DOHH2 (cell line): ENCODE measurements at regions not wholly inside any gene's neighbourhood (a gene's known extent, or its start where the extent isn't known, plus 50 kb on each side); places are given as distances from the start of the nearest gene placed in this dataset.

Source experiments
- CTCF ChIP-seq: fragments of 200-600 bp; sonication (generic); IDR thresholded peaks from one replicate; pipeline ENCODE4 v1.5.1; 2014; ENCODE audit warnings: antibody characterized with exemption, mild to moderate bottlenecking, low read depth, low read length; ENCODE audit not compliant: poor library complexity, severe bottlenecking
- EZH2phosphoT487 ChIP-seq: fragments of 200-600 bp; sonication (generic); IDR thresholded peaks from 2 replicates; pipeline ENCODE4 v1.6.1; 2017; ENCODE audit warnings: borderline replicate concordance, mild to moderate bottlenecking, antibody characterized with exemption, low read length, moderate library complexity, mixed read lengths

- TF ChIP-seq CTCF, result no peak
- no peak for TF ChIP-seq EZH2phosphoT487
These were observed 196.5 kb downstream of the HERPUD2 start for GRCh38 chr7:35498416-35498815.
